GM18858 (cell line): ENCODE measurements at regions not wholly inside any gene's neighbourhood (a gene's known extent, or its start where the extent isn't known, plus 50 kb on each side); places are given as distances from the start of the nearest gene placed in this dataset.

Experiments used
- ATAC-seq: cut with Tn5 transposase; IDR thresholded peaks from one replicate; pipeline ENCODE4 v1.9.1; 2021; ENCODE audit not compliant: unreplicated experiment

DNA sequence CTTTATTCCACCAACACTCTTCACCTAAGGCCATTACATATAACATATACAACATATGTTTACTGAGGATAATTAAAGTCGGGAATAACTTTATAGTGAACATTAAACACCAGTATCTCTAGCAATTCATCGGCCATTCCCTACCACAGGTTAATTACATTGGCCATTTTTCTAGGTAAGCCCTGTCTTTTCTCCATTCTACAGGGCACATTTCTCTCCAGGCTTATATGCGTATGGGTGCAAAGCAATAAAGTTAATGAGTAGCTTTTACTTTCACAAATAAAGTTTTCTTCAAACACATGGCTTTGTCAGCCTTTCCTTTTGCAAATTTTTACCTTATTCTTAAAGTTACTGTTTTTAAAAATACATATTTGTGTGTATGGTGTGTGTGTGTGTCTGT lies 111.9 kb upstream of the IQCM start:
- no peak for ATAC-seq

DNA sequence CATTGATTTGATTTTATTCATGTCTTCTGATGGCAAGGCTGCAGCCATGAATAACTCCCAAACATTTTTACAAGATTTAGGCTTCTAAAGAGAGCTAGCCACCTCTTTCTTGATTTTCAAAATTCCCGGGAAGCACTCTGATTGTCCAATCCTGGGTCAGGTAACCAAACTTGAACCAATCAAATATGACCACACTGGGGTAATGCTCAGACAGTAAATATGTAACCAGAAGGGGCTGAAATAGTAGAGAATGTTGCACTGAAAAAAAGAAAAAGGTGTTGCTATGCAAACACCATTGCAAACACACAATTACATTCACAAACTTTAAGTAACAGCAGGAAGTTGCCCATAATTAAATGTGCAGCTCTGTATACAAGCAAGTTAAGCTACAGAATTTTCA lies 112.9 kb upstream of the IQCM start:
- no peak for ATAC-seq

DNA sequence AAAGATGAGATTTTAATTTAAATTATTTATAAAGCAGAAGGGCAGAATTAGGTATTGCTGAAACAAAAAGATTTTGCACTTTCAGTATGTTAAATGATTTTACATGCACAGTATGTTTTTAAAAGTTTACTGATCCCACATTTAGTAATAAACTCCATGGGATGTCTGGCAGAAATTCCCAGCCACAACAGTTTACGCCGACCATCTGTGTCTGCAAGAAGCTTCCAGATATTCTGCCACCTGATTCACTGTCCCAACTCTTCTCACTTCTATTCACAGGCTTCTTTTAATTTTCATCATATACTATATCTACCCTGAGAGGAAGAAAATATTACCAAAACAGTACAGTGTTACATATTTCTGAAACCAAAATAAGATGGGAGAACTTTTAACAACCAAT lies 115.8 kb upstream of the IQCM start:
- ATAC-seq: no peak

DNA sequence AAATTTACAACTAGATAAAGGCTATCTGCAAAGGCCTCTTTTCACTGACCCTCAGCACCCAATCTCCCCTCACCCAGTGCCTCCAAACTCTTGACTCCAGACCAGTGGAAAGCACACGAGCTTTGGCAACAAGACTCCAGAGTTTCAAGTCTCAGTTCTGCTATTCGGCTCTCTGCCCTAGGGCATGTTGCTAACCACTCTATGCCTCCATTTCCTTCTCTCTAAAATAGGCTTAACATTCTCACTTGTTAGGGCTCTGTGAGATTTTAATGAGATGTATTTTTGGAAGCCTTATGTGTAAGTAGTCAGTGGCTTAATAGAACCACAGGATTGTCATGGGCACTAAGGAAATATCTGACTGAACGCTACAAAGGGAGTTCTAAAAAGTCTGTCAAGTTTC lies 116.5 kb upstream of the IQCM start:
- ATAC-seq: no peak

DNA sequence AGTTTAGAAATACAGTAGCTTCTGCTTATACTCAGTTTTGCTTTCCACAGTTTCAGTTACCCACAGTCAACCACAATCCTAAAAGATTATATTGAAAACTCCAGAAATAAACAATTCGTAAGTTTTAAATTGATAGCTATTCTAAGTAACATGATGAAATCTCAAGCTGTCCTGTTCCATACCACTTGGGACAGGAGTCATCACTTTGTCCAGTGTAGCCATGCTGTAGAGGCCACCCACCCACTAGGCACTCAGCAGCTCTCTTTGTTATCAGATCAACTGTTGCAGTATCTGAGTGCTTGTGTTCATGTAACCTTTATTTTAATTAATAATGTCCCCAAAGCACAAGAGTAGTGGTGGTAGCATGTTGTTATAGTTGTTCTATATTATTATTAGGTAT lies 117.5 kb upstream of the IQCM start:
- ATAC-seq: no peak

DNA sequence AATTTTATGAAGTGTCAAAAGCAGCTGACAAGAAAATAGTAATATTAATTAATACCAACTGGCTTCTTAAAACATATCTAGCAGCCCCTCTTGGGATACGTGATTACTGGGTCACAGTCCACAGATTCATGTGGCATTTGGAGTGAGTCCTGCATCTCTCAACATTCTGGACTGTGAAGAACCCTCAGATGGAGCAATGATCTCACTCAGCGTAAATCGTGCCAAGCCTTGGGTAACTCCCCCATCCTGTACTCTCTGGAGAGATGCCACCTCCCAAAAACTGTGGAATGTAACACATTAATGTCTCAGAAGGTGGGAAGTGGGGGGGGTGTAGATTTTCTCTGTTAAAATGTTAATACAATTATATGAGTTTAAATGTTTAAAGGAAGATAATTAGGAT lies 118.2 kb upstream of the IQCM start:
- ATAC-seq: no peak

DNA sequence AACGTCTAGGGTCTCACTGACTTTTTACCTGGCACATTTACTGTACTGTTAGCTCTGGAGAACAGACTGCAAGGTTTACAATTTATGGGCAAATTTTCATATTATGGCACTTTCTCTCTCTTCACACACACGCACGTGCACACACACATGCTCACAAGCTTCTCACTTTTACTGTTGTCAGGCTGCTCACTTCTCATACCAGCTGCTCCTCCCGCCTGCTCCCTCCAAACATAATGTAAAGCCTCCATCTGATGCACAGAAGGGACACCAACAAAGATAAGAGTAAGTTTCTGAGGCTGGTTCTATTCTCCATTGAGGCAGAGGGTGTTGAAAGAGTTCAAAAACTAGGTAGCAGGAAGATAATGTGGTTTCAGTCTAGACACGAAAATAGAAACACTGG lies 128.9 kb upstream of the DCLK2 start:
- no peak for ATAC-seq

DNA sequence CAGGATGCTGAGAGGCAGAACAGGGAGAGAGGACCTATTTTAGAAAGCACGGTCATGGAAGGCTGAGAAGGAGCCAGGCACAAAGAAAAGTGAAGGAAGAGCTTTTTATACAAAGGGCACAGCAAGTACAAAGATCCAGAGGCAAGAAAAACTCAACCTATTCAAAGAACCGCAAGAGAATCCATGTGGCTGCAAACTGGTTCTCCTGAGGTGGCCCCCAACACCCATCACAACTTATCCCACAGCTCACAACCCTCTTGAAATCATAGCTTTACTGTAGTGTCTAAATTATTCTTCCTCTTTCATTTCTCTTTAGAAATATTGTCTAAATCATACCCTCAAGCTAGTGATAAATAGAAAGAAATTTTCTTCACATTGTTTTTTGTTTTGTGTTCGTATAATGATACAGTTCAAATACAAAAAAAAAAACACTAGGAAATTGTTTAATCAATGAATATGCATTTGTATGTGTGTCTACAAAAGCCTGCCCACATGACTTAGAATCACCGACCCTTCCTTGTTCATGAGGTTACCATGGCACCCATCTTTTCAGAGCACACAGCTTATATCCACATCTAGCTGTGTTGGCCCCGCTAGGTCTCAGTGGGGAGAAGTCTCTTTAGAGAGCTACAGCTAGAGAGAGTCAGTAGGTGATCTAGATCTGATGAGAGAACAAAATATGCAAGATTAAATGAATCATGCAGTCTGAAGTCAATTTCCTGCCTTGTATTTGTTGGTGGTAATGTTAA lies 126.9 kb upstream of the DCLK2 start:
- no peak for ATAC-seq

DNA sequence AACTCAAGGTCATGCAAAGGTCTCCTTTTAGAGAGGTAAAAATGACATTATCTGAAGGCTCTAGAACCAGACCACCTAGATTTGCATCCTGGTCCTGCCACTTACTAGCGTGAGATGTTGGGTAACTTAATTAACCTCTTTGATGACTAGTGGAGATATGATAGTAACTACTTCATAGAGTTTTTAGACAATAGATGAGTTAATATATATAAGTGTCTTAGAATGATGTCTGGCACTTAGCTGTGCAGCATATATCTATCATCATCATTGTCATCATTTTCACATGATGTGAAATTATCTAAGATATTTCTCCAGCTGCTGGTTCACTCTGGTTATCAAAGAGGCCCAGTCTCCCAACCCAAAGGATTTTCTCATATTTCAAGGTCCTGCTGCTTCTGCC lies 126.1 kb upstream of the DCLK2 start:
- no peak for ATAC-seq

DNA sequence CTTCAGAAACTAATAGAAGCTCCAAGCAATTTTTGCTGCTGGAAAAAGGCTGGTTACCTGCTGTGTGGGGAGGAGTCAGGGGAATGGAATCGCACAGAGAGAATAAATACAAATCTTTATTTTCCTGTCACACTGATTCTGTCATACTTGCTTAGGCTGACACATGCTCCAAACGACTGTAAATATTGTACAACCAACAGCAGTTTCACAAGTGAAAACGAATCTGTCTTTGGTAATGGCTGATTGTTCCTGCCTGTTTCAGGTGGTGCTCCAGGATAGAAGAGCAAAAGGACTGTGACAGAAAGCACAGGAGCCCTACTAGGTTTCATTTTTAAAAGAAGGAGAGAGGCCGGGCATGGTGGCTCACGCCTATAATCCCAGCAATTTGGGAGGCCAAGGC lies 125.5 kb upstream of the DCLK2 start:
- ATAC-seq: no peak

DNA sequence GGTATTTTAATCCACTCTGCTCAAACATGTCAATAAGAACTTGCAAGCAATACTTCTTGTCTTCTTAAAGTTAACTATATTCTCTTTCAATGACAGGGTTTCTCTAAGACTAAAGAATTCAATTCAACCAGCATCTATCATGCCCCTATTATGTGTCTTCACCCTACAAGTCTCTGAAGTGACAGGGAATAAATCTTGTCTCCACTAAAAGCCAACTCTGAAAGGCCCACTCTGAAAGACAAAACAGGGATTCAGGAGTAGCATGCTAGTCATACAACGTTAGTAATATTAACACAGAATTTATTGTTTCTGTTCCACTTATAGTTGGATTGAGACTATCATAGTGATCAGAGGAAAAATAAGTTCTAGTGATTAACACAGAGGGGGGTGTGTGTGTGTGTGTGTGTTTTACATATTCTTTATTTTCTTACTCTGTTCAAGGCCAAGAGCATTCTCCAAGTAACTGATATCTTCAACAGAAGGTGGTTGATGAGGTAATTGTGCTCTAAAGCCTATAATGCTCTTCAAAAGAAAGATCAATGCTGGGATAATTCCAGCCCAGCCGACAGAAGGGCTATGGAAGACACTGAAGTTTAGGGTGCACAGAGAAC lies 122.4 kb upstream of the DCLK2 start:
- no peak for ATAC-seq

DNA sequence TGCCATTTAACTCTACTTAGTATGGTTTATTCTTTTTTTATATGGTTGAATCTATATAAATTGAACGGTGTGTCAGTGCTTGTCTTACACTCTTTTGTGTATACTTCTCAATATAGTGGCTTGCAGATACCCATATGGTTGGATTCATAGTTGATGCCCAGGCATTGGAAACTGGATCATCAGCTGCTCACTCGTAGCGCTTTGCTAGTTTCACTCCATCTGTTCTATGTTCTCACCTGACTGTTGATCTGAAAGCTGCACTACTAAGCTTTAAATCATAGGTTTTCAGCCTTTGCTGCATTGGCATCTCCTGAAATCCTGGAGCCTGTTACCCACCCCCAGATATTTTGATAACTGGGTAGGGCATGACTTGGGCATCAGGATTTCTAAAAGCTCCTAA lies 121.6 kb upstream of the DCLK2 start:
- ATAC-seq: no peak

DNA sequence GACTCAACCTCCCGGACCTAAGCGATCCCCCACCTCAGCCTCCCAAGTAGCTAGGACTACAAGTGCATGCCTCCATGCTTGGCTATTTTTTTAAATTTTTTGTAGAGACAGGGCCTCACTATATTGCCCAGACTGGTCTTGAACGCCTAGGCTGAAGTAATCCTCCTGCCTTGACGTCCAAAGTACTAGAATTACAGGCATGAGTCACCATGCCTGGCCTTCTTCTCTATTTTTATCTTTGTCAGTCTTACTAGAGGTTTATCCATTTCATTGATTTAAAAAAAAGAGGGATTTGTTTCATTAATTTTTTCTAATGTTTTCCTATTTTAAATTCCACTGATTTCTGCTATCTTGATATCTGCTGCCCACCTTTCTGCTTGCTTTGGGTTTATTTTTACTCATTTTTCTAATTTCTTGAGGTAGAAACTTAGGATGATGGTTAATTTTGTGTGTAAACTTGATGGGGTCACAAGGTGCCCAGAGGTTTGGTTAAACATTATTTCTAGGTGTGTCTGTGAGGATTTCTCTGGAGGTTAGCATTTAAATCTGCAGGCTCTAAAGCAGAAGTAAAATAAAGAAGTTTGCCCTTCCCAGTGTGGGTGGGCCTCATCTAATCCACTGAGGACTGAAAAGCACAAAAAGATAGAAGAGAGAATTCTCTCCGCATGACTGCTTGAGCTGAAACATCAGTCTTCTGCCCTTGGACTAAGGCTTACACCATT lies 116.2 kb upstream of the DCLK2 start:
- ATAC-seq: no peak

DNA sequence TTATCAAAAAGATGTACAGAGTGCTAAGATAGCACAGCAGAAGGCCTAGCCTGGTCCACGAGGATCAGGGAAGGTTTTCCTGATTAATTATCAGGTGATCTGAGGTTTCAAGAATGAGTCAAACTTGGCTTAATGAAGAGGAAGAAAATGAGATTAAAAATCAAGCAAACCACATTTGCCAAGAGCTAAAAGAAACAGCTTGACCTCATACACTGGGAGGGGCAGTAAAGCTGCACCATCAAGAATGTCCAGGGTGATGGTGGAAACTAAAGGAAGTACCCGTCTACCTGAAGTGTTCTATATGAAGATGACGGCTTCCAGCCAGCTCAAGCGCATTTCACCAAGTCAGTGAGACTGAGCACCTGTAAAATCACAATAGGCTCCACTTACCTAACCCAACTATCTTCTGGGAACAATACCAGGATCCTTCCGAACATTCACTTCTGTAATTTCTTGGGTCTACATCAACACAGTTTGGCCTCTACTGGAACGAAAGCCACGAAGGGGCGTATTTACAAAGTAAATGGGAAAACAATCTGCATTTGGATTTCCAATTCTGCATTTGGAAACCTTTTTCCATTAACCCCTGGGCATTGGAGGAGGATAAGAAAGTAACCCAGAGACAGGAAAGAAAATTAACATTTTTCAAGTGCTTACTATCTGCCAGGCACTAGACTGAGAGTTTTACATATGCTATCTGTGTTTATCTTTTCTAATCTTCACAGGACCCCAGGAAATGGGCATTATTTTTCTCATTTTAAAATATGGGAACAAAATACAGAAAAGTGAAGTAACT lies 114.0 kb upstream of the DCLK2 start:
- no peak for ATAC-seq

DNA sequence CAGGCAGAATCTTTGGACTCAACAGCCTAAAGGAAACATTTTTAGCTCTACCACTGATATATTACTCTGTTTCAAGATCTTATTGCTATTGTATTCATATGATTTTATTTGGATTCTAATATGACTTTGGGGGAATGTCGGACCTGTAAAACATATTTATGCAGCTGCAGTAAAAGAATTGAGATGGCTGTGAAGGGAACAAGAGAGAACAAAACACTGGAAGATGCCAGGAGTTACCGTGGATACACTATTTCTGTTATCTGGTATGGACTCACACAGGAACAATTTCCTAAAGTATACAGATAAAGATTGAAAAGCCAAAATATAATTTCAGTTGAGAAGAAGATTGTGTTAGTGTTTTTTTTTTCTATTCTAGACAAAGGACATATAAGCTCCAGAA lies 113.0 kb upstream of the DCLK2 start:
- no peak for ATAC-seq

DNA sequence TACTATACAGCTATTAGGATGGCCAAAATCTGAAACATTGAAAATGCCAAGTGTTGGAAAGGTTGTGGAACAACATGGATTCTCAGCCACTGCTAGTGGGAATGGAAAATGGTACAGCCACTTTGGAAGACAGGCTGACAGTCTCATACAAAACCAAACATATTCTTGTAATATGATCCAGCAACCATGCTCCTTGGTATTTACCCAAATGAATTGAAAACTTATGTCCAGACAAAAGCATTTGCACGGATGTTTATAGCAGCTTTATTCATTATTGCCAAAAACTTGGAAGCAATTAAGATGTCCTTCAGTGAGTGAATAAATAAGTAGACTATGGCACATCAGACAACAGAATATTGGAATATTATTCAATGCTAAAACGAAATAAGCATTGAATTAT lies 105.8 kb upstream of the DCLK2 start:
- no peak for ATAC-seq

DNA sequence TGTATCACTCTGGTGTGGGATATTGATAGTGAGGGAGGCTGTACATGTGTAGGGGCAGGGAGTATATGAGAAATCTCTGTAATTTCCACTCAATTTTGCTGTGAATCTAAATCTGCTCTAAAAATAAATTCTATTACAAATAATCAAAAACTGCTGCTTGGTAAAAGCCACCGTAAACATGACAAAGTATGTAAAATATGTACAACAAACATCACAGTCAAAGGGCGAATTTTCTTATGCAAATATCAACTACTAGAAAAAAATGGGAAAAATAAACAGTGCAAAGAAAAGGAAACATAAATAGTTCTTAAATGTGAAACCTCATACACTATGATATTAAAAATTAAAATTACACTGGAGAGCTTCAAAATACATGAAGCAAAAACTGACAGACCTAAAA lies 105.1 kb upstream of the DCLK2 start:
- no peak for ATAC-seq

DNA sequence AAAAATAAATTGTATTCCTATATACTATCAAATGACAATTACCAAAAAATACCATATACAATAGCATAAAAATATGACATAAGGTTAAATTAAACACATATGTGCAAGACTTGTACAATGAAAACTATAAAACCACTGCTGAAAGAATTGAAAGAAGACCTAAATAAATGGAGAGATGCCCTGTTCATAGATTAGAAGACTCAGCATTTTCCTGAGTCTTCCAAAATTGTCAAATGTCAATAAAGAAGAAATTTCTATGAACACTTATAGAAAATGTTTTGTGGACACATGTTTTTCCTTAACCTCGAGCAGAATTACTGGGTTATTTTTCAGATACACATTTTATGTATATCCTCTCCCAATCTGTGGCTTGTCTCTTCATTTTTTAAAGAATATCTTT lies 103.1 kb upstream of the DCLK2 start:
- no peak for ATAC-seq

DNA sequence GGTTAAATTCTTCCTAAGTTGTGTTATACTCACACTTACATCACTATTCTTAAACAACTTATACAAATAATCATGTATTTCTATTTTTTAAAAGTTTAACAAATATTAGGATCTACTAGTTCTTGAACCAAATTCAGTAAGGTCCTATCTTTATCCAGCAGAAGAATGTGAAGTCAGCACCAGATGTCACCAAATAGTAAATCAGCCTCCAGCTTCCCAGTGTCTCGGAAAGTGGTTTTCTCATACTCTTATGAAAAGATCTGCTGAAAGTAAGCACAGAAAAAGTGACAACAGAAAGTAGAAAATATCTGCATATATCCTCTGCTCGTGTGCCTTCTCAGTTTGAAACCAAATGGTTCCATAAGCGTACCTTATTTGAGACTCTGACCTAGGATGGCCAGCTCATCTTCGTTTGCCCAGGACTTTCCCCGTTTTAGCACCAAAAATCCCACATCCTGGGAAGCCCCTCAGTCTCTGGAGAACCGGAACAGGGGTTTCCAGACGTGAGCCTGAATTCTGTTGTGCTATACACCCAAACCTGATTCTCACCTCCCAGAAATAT lies 98.0 kb upstream of the DCLK2 start:
- no peak for ATAC-seq

DNA sequence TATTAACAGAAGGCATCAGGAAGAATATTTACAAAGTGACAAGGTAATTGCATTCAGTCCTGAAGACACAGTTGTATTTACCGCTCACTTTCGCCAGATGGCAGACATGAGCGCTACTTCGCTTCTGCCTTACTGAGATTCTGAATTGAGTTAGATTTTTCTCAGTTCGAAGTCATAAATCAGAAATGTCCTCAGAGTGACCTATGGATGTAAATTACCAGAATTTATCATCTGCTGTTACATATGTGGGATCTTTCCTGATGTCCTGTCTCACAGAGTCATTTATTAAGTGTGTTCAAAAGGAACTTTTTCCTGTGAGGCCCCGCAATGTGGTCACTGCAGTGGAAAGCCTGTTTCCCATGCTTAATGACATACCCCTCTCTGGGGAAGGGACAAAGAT lies 97.3 kb upstream of the DCLK2 start:
- peak; percentile 85 for ATAC-seq

DNA sequence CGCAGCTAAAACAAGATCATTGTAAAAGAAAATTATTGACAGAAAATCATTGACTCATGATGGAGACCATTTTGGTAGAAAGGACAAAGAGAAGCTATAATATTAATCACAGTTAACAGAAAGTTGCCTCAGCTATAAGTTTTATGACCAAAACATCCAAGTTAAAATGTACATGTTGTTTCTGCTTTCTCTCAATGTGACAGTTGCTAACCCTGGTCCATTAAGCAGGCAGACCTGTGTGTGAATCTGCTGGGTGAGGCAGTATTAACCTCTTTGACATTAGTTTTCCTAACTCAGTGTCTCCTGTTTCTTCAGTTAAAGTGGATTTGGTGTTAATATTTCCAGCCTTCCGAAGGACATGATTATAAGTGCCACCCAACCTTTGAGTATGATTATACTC lies 94.8 kb upstream of the DCLK2 start:
- ATAC-seq: no peak
